DMS53 treated with DMSO at 0.1 percent for 48 hours (cell line): ENCODE measurements at regions not wholly inside any gene's neighbourhood (a gene's known extent, or its start where the extent isn't known, plus 50 kb on each side); places are given as distances from the start of the nearest gene placed in this dataset.

Source experiments
- DNase-seq: peaks from one replicate; lab custom pipeline; 2025; ENCODE audit not compliant: unreplicated experiment; lab: John Stamatoyannopoulos, UW

DNA sequence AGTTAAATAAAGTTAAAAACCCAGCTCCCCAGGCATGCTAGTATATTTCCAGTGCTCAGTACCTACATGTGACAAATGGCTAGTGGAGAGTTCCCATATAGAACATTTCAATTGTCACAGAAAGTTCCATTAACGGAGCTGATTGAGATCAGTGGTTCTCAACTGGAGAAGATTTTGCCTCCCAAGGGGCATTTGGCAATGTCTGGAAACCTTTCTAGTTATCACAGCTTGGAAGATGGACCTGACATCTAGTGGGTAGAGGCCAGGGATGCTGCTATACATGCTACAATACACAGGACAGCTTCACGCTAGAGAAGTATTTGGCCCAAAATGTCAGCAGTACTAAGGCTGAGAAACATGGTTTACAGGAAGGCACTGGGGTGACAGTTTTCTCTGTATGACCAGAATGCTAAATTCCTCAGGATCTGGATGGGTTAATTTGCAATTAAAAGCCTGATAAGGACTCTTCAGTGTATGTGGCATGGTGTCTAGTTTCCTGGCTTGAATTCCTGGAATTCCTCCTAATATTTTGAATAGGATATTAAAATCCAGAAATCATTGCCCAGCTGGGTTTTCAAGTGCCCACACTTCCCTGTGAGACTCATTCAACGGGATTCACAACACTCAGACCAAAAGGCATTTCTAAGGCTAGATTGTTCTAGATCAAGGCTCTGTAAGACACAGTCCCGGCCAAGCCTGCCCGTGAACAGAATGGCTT is 84.7 kb upstream of the SALL4 start:
- DNase-seq: no peak

GRCh38 chr20:51886341-51886740 is 84.0 kb upstream of the SALL4 start:
- DNase-seq: no peak

DNA sequence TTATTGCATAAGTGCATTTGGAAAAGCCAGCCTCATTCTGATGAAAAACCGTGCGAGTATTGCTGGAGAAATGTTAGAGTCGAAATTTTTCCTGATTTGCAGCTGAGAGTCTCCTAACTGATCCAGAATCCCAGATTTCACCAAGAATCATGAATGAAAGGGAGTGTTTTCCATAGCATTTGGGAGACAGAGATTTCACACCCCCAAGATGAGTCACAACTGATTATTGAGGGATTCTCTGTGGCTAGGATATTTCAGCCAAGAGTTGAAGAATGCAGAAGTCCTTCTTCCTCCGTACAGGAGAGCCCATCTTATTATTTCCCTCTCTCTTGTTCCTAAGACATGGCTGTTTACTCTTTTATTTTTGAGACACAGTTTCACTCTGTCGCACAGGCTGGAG is 82.2 kb upstream of the SALL4 start:
- DNase-seq: no peak

DNA sequence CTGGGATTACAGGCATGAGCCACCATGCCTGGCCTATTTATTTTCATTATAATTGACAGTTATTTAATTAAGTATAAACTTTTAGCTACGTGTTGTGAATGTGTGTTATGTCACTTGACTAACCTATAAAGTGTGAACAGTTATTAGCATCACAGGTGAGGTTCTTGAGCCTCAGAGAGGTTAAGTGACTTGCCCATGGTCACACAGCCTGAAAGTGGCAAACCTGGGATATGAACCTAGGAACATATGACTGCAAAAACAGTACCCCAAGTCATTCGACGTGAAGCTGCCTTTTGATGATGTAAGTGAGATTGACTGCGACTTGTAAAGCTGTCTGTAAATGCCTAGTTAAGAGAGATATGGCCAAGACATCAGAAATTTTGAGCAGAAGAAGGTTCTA is 77.9 kb upstream of the SALL4 start:
- no peak for DNase-seq

DNA sequence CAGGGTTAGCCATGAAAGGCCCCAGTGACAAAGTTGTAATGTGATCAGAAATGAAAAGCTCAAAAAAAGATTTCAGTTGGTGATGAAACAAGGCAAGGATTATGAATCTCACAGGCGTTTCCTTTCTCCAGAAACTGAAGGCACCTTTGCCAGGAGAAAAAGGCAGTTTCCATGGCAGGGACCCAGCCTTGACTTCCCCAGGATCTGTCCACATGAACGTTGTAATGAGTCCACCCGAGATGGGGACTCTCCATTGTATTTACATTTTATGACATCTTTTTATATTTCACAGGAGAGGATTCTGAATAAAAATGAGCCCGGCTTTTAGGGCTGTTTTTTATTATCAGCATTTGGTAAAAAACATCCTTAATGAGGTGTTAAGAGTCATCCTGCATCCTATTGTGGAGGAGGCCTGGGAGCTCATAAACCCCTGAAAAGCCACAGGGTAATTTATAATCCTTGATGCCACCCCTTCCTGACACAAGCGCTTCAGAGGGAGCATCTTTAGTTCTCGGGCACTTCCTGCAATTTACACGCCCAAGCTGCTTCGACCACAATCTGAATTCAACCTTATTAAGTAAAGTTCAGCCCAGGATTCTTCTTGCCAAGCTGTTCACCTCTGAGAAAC is 74.1 kb upstream of the SALL4 start:
- no peak for DNase-seq

DNA sequence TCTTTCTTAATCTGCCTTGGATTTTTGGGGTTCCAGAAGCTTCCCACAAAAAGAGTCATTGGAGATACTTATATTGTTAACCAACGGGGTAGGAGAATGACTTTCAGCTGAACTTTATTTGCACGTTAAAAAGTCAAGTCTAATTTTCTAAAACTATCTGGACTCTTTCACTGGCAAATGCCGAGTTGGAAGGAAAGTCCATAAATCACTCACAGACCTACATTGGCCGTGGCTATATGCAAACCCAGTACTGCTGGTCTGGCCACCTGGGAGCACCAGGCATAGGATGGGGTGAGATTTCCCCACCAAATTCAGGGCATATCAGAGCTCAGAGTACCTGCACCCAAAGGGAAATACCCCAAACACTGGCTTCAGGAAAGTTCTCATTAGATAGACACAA is 71.3 kb upstream of the SALL4 start:
- no peak for DNase-seq

- no peak for DNase-seq
Observed at GRCh38 chr20:51871943-51872342, 69.6 kb upstream of the SALL4 start.

- no peak for DNase-seq
Observed at GRCh38 chr20:51869002-51869401, 66.7 kb upstream of the SALL4 start.

DNA sequence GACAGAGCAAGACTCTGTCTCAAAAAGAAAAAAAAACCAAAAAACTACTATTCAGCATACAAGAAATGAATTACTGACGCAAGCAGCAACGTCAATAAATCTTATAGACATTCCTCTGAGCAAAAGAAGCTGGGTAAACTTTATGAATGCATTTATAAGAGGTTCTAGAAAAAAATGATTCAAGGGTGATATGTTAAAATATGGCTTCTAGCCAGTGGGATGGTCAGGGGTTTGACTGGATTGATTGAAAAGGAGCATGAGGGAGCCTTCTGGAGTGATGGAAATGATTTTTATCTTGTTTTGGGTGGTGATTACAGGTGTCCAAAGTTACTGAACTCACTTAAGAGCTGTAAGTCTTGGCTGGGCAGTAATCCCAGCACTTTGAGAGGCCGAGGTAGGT is 64.9 kb upstream of the SALL4 start:
- DNase-seq: no peak

- no peak for DNase-seq
Observed at GRCh38 chr20:51864967-51865366, 62.6 kb upstream of the SALL4 start.

GRCh38 chr20:51862796-51863195 is 60.5 kb upstream of the SALL4 start:
- DNase-seq: no peak

DNA sequence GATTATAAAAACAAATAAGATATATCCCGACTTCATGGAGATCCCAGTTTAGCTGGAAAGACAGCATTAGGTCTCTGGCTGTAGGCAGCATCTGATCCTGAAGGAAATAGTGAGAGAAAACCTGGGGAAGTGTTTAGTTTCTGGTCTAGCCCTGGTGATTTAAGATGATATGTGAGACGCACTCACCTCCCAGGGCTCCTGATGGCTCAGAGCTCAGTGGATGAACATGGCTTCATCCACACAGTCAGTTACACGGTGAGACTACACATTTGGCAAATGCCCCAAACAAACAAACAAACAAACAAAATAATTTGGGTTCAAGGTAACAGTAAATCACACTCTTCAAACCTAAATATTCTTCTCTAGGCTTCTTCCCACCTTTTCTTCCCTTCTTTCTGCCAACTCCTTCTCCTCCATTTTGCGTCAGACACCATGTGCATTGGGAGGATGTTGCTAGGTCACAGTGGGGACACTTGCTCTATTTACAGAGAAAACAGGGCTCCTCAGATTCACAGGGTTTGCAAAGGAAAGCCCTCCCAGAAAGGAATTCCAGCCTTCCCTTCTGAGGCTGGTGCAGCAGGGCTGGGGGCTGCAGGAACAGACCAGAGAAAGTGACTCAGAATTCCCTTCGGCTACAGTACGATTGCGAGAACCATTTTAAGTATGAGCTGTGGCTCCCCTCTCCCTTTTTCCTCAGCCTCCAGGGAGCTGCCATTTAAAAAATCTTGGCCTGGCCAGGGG is 59.6 kb upstream of the SALL4 start:
- DNase-seq: no peak

DNA sequence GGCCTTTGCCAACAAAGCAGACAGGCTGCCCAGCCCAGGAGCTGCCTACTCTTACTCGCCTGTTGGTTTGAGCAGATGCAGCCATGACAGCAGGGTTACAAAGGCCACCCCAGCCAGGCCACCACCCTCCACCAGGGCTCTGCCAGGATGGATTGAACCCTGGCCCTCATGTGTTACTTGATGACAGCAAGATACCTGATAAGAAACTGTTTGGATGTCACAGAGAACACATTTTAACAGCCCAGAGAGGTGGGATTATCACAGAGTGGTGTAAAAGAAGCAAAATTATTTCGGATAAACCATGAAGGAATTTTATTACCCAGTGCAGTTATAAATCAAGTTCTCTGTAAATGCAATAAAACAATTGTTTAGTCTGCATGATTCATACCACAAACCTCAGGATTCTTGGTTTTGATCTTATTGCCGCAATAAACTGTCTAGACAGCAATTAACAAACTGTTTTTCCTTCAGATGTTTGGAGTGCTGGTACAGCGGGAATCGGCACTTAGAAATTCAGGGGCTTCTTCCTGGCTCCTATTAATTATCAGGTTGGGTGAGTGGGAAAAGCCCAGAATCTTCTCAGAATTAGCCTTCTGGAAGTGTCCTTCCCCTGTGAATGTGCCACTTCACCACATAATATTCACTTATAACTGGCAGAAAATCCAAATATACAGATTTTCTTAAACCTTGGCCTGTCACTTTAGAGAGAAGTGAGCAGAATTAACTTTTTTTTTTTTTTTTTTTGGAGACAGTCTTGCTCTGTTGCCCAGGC is 58.0 kb upstream of the SALL4 start:
- DNase-seq: no peak

DNA sequence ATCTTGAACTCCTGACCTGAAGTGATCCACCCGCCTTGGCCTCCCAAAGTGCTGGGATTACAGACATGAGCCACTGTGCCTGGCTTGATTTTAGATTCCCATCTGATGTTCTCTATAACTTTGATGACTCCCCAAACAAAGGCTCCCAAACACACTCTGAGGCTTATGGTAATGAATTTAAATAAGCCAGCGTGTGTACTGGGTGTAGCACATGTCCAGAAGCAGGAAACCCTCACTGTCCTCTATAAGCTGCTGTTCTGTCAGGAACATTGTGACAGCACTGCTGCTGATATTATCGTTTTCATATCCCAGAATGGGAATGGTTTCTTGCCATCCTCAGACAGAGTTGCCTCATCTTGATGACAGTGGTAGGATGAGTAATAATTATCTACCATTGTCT is 54.1 kb upstream of the SALL4 start:
- no peak for DNase-seq

DNA sequence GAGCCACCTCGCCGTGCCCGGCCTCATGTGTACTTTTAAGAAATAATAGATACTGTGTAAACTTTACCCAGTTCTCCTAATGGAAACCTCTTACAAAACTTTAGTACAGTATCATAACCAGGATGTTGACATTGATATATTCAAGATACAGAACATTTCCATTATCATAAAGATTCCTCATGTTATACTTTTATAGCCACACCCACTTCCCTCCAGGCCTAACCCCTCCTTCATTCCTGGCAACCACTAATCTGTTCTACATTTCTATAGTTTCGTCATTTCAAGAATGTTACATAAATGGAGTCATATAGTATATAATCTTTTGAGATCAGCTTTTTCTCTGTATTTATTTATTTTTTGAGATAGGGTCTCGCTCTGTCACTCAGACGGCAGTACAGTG is 52.6 kb upstream of the SALL4 start:
- no peak for DNase-seq
